GM10266 (cell line): ENCODE measurements at regions not wholly inside any gene's neighbourhood (a gene's known extent, or its start where the extent isn't known, plus 50 kb on each side); places are given as distances from the start of the nearest gene placed in this dataset.
A peak's percentile ranks its signal among the peaks of the same experiment; 100 is the strongest.
"Not testable (repeated sequence)": the region's sequence is repeated elsewhere in the genome, so short reads cannot be mapped to it uniquely, and the experiment has no call there.

Source experiments
- DNase-seq: peaks from one replicate; pipeline ENCODE4 v3.0.0; 2012; ENCODE audit errors: extremely low spot score
- CTCF ChIP-seq: IDR thresholded peaks from 2 replicates; pipeline ENCODE4 v1.5.1; 2012; ENCODE audit warnings: mild to moderate bottlenecking, low read depth; ENCODE audit not compliant: control insufficient read depth, insufficient read depth; ENCODE audit errors: missing control alignments

GRCh38 chr2:104976603-104977120, 61.2 kb upstream of the MRPS9 start:
- DNase-seq = peak; percentile 56
- TF ChIP-seq CTCF = peak; percentile 49

- DNase-seq = no peak
- no peak for TF ChIP-seq CTCF
Observed at GRCh38 chr2:104977958-104978357, 59.9 kb upstream of the MRPS9 start.

- not testable (repeated sequence) for DNase-seq
Observed at GRCh38 chr2:104979786-104980185, 58.1 kb upstream of the MRPS9 start.

- no peak for DNase-seq
- no peak for TF ChIP-seq CTCF
Observed at GRCh38 chr2:104982111-104982510, 55.8 kb upstream of the MRPS9 start.
